BJ (cell line): ENCODE measurements at regions not wholly inside any gene's neighbourhood (a gene's known extent, or its start where the extent isn't known, plus 50 kb on each side); places are given as distances from the start of the nearest gene placed in this dataset.

ENCODE experiments used
- CTCF ChIA-PET: fragments of 350-600 bp; formaldehyde crosslinking; extraction: SDS; loops from one replicate; lab custom pipeline; 2021; ENCODE audit warnings: antibody characterized with exemption, inconsistent platforms; lab: Yijun Ruan, JAX
- POLR2A ChIA-PET: fragments of 300-600 bp; sonication (Branson Sonifier 250); formaldehyde crosslinking; extraction: SDS; loops from one replicate; lab custom pipeline; 2021; ENCODE audit warnings: antibody characterized with exemption; lab: Charles Lee
- DNase-seq: peaks from one replicate; pipeline ENCODE4 v3.0.0-alpha.2; 2011; ENCODE audit warnings: low read depth
- H3K27me3 ChIP-seq: 2 replicates; pipeline ENCODE4 v1.6.0; 2011; ENCODE audit warnings: low read length; ENCODE audit not compliant: control insufficient read depth, insufficient read depth
- H3K36me3 ChIP-seq: 2 replicates; pipeline ENCODE4 v1.5.1; 2011; ENCODE audit warnings: low read length; ENCODE audit not compliant: control insufficient read depth, insufficient read depth
- H3K4me3 ChIP-seq: 2 replicates; pipeline ENCODE4 v1.5.1; 2011; ENCODE audit warnings: low read depth, mild to moderate bottlenecking, control low read depth, low read length
- CTCF ChIP-seq: IDR thresholded peaks from 2 replicates; pipeline ENCODE4 v1.5.1; 2011; ENCODE audit warnings: low read depth, mild to moderate bottlenecking, control low read depth, inconsistent platforms, low read length, moderate library complexity; ENCODE audit not compliant: insufficient read depth

GRCh38 chr9:19513671-19514275, 105.0 kb downstream of the ACER2 start:
- TF ChIP-seq CTCF: no peak
- no peak for DNase-seq
- CTCF ChIA-PET: no interaction called here
- no peaks in the 10 kb centered on the region for H3K36me3 ChIP-seq
- peaks cover 2% of the 10 kb centered on the region; the same call in 1 of the 2 replicates for H3K27me3 ChIP-seq
- POLR2A ChIA-PET: no interaction called here
- H3K4me3 ChIP-seq: no peak overlapping the region

GRCh38 chr9:19512103-19512832, 103.5 kb downstream of the ACER2 start:
- Histone ChIP-seq H3K4me3 (no peak overlapping the region), H3K27me3 (peaks cover 2% of the 10 kb centered on the region; the same call in 1 of the 2 replicates), H3K36me3 (no peaks in the 10 kb centered on the region)
- no peak for TF ChIP-seq CTCF
- ChIA-PET CTCF (no interaction called here), POLR2A (no interaction called here)
- DNase-seq: no peak

DNA sequence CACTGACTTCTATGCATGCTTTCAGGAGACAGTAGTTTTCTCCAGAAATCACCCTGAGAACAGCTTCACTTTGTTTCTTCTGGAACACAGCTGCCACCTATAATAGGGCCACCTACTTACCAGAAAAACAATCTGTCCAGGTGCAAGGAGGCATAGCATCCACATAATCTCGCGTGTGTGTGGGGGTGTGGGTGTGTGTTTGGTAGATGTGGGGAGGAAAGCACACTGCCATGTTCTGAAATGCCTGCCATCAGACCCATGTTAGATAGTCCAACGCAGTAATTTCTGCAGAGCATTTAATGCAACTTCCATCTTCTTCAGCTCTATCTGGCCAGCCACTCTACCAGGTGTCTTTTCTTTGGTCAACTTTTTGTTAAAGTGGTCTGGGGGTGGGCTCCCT, 102.9 kb downstream of the ACER2 start:
- ChIA-PET CTCF (interaction anchor here (0.7 kb wide), 1 partner anchor 11 kb away, joined by 4 read pairs; no protein-coding TSS in a partner anchor), POLR2A (no interaction called here)
- Histone ChIP-seq H3K36me3 (no peaks in the 10 kb centered on the region), H3K27me3 (peaks cover 2% of the 10 kb centered on the region; the same call in 1 of the 2 replicates), H3K4me3 (no peak overlapping the region)
- no peak for TF ChIP-seq CTCF
- no peak for DNase-seq

- no peak overlapping the region for H3K4me3 ChIP-seq
- CTCF ChIA-PET: interaction anchor here (0.7 kb wide), 1 partner anchor 10 kb away, joined by 4 read pairs; no protein-coding TSS in a partner anchor
- no peaks in the 10 kb centered on the region for H3K27me3 ChIP-seq
- no peak for TF ChIP-seq CTCF
- DNase-seq: no peak
- H3K36me3 ChIP-seq: no peaks in the 10 kb centered on the region
- POLR2A ChIA-PET: no interaction called here
Observed at GRCh38 chr9:19510907-19511306, 102.1 kb downstream of the ACER2 start.
